ENCODE measurements at regions not wholly inside any gene's neighbourhood (a gene's known extent, or its start where the extent isn't known, plus 50 kb on each side); places are given as distances from the start of the nearest gene placed in this dataset.

GRCh38 chr15:81910355-81911021 lies 135.3 kb downstream of the MEX3B start:
- TF ChIP-seq CTCF (conservative IDR thresholded peaks at IDR 0.05), result no peak
- no peak for TF ChIP-seq ZFX (IDR thresholded peaks at IDR 0.05)

Data from C4-2B (cell line).